ENCODE measurements at regions not wholly inside any gene's neighbourhood (a gene's known extent, or its start where the extent isn't known, plus 50 kb on each side); places are given as distances from the start of the nearest gene placed in this dataset.
"Not testable (repeated sequence)": the region's sequence is repeated elsewhere in the genome, so short reads cannot be mapped to it uniquely, and the experiment has no call there.

DNA sequence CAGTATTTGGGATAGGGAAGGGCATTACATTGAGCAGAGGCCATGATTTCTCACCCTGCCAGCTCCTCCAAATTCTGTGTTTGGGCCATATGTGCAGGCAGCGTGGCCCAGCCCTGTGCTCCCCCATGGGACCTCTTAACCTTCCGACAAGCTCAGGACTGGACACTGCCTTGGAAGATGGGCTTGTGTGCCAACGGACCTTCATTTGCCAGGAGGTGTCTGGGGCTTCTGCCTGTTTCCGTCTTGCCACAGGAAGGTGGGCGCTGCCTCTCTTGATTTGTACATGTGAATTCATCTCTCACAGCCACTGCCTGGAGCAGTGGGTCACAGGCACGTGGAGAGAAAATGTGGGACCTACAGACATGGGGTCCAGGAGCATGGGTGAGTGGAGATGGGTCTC lies 272.6 kb downstream of the CCSER2 start:
- no peaks in the 10 kb centered on the region for H3K9me3 ChIP-seq
- no peaks in the 10 kb centered on the region for H3K4me1 ChIP-seq
- DNase-seq: no peak
- H3K4me3 ChIP-seq: no peak overlapping the region
- ATAC-seq: no peak
- 81 to 87% methylated on average over 6 of the region's 6 CpGs for WGBS, 2 donors
- H3K27me3 ChIP-seq: peaks cover 0 to 23% (median 3%) of the 10 kb centered on the region in 7 donors
- intact Hi-C loops (cut with DNase I): no loop called here
- no peaks in the 10 kb centered on the region for H3K36me3 ChIP-seq
- TF ChIP-seq, protein P1, sequence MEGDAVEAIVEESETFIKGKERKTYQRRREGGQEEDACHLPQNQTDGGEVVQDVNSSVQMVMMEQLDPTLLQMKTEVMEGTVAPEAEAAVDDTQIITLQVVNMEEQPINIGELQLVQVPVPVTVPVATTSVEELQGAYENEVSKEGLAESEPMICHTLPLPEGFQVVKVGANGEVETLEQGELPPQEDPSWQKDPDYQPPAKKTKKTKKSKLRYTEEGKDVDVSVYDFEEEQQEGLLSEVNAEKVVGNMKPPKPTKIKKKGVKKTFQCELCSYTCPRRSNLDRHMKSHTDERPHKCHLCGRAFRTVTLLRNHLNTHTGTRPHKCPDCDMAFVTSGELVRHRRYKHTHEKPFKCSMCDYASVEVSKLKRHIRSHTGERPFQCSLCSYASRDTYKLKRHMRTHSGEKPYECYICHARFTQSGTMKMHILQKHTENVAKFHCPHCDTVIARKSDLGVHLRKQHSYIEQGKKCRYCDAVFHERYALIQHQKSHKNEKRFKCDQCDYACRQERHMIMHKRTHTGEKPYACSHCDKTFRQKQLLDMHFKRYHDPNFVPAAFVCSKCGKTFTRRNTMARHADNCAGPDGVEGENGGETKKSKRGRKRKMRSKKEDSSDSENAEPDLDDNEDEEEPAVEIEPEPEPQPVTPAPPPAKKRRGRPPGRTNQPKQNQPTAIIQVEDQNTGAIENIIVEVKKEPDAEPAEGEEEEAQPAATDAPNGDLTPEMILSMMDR (IDR thresholded peaks at IDR 0.05): no peak
- H3K27ac ChIP-seq: no peak overlapping the region

DNA sequence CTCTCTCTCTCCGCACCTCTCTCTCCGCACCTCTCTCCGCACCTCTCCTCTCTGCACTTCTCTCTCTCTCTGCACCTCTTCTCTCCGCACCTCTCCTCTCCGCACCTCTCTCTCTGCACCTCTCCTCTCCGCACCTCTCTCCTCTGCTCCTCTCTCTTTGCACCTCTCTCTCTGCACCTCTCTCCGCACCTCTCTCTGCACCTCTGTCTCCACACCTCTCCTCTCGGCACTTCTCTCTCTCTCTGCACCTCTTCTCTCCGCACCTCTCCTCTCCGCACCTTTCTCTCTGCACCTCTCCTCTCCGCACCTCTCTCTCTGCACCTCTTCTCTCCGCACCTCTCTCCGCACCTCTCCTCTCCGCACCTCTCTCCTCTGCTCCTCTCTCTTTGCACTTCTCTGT lies 274.2 kb downstream of the CCSER2 start:
- H3K4me1 ChIP-seq; H3K36me3 ChIP-seq; H3K27ac ChIP-seq; DNase-seq; ATAC-seq; intact Hi-C loops (cut with DNase I); H3K9me3 ChIP-seq; H3K4me3 ChIP-seq: not testable (repeated sequence)
- WGBS, 2 donors: 55 to 76% methylated on average over 14 of the region's 14 CpGs
- peaks cover 0 to 26% (median 3%) of the 10 kb centered on the region in 7 donors for H3K27me3 ChIP-seq

DNA sequence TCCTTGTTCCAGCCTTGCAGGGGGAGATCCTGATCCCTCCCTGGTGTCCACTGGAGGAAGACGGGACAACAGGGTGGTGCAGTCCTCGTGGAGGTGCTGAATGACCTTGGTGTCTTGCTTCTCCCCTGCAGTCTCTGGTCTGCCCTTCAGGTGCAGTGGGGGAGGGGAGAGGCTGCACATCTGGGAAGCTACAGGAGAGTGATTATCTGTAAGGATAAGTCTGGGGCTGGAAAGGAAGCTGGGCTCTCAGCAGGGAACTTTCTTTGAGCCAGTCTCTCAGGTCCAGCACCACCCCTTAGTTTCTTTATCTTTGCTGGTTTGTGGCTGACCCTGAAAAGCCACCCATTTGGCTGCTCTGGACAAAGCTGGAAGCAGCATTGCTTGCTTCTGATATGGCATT lies 275.6 kb downstream of the CCSER2 start:
- no peaks in the 10 kb centered on the region for H3K36me3 ChIP-seq
- H3K27ac ChIP-seq: no peak overlapping the region
- 33 to 46% methylated on average over 2 of the region's 2 CpGs for WGBS, 2 donors
- no peak overlapping the region for H3K4me3 ChIP-seq
- TF ChIP-seq, protein P1 (IDR thresholded peaks at IDR 0.05): no peak
- no peak for ATAC-seq
- H3K27me3 ChIP-seq: peaks cover 0 to 22% (median 3%) of the 10 kb centered on the region in 7 donors
- H3K9me3 ChIP-seq: no peaks in the 10 kb centered on the region
- no peak for DNase-seq
- H3K4me1 ChIP-seq: no peaks in the 10 kb centered on the region
- intact Hi-C loops (cut with DNase I): no loop called here

DNA sequence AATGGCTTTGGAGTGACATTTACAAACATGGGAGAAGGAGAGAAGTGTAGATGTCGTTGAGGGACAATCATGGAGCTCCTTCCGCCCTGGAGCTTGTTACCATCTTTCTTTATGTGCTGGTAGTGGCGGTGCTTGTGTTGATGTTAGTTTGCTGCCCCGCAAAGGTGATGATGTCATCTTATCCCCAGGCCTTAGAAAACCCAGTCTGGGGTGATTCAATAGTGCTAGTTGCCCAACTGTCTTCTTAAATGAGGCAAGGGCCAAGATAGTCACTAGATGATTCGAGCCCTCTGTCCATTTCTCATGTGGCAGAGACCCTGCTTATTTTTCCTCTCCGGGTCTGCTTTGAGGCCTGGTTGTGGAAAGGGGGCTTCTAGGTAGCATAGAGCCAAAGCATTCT lies 277.4 kb downstream of the CCSER2 start:
- intact Hi-C loops (cut with DNase I): no loop called here
- 84 to 86% methylated on average over 6 of the region's 6 CpGs for WGBS, 2 donors
- ATAC-seq (no peak), DNase-seq (no peak)
- H3K27me3 ChIP-seq: peaks cover 0 to 26% (median 3%) of the 10 kb centered on the region in 7 donors
- H3K36me3 ChIP-seq: no peaks in the 10 kb centered on the region
- TF ChIP-seq, protein P1 (IDR thresholded peaks at IDR 0.05): no peak
- no peaks in the 10 kb centered on the region for H3K9me3 ChIP-seq
- H3K4me1 ChIP-seq: no peaks in the 10 kb centered on the region
- H3K4me3 ChIP-seq: no peak overlapping the region
- no peak overlapping the region for H3K27ac ChIP-seq

DNA sequence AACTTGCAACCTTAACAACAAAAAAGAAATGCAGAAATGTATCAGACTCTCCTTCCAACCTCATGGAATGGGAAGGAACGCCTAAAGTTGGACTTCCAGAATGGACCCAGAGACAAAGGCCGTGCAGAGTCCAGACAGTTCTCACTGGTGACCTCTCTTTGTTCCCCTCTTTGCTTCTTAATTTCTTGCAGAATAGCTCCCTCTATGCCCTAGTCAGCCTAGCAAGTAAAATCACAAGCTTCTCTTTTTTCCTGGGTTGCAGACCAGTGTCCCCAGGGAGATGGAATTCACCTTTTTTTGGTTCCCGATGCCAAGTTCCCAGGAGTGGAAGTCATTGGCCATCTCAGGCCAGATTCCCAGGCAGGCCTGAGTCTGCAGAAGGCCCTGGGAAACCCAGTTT lies 278.0 kb downstream of the CCSER2 start:
- intact Hi-C loops (cut with DNase I): no loop called here

More for the DNA sequence above, 278.0 kb downstream of the CCSER2 start:
- WGBS, 2 donors: 75 to 80% methylated on average over 3 of the region's 3 CpGs
- DNase-seq (no peak), ATAC-seq (no peak)
- Histone ChIP-seq H3K9me3 (no peaks in the 10 kb centered on the region), H3K27me3 (peaks cover 0 to 20% (median 0%) of the 10 kb centered on the region in 7 donors), H3K4me3 (no peak overlapping the region), H3K36me3 (no peaks in the 10 kb centered on the region), H3K27ac (no peak overlapping the region), H3K4me1 (no peaks in the 10 kb centered on the region)
- TF ChIP-seq, protein P1 (IDR thresholded peaks at IDR 0.05): no peak
